NCI-H1694 treated with DMSO at 0.1 percent for 48 hours (cell line): ENCODE measurements at regions not wholly inside any gene's neighbourhood (a gene's known extent, or its start where the extent isn't known, plus 50 kb on each side); places are given as distances from the start of the nearest gene placed in this dataset.

Experiments used
- DNase-seq: peaks from one replicate; lab custom pipeline; 2025; lab: John Stamatoyannopoulos, UW

DNA sequence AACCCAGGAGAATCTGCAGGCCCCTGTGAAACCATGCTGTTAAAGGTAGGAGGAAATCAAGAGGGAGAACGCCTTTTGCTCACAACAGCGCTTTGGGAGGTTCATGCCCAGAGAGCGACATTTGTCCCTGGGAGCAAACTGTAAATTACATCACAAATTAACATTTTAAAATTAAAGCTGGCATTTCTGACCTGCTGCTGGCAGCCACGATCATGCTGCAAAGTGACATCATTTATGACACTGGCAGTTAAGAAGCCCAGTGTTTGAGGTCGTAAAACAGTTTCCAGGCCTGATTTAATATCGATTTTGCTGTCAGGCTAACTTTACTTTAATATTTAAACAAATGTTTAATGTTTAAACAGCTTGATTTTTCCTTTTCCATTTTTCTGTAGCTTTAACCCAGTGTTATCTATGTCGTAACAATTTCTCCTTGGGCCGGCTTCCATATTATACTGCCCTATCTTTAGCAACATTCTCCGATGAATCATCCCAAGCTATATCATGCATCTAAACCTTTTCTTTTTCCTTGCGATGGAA is 86.5 kb upstream of the NPVF start:
- no peak for DNase-seq

- DNase-seq, result no peak
These were observed 88.1 kb upstream of the NPVF start for GRCh38 chr7:25316366-25316765.

GRCh38 chr7:25318047-25318446 is 89.8 kb upstream of the NPVF start:
- no peak for DNase-seq

DNA sequence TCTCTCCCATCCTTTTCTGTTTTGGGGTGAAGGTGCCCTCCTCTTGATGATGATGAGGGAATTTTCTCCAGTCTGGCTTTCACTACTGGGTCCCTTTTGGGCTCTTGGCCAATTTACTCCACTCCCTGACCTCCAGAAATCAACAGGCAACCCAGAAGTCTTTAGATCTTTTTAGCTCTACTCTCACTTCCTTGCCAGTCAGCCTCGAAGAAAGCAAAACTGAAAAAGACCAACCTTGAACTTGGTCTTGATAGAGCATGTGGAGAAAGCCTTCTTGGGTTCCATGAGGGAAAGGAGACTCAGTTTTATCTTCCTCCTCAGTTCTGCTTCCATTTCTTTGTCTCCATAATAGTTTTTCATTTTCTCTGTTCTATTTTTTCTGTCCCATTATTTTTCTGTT is 91.4 kb upstream of the NPVF start:
- no peak for DNase-seq

DNA sequence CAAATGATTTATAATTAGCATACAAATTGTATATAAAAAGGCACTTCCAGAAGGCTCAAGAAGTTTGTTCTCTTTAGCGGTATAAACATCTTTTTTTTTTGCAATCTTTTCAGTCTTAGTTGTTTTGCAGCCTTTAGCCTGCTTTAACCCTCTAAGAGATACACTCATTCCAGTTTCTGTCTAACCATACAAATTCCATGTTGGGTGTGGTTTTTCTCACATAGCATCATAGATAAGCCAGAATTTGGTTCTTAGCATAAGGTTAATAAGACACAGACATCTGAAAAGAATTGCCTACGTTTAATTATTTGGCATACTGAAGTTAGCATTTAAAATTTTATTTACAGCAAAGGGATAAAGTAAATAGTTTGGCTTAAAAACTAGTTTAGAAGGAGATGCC is 92.5 kb upstream of the NPVF start:
- DNase-seq, result no peak

GRCh38 chr7:25321424-25321823 is 93.1 kb upstream of the NPVF start:
- DNase-seq, result no peak

- no peak for DNase-seq
These were observed 94.2 kb upstream of the NPVF start for GRCh38 chr7:25322473-25322872.

DNA sequence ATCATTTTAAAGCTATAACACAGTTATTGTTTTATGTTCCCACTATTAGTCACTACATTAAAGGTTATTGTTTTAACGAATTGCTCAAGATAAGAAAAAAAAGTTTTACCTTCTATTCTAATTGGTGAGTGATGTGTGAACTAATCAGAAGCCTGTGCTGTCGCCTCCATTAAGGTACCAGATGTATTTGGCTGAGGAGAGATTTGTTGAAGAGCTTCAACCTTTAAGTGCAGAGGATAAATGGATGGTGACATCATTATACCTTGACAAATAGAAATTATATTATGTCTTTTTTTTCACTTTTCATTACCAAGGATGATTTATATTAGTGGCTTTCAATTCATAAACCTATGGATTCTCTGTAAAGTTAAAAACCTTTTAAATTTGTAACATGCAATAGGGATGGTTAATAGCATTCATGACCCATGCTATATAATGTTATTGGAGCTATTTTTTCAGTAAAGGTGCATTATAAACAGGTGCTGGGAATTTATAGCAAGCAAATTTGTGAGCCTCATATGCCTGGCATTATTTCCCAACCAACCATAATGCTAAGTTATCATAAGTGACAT is 97.0 kb upstream of the NPVF start:
- DNase-seq, result no peak

DNA sequence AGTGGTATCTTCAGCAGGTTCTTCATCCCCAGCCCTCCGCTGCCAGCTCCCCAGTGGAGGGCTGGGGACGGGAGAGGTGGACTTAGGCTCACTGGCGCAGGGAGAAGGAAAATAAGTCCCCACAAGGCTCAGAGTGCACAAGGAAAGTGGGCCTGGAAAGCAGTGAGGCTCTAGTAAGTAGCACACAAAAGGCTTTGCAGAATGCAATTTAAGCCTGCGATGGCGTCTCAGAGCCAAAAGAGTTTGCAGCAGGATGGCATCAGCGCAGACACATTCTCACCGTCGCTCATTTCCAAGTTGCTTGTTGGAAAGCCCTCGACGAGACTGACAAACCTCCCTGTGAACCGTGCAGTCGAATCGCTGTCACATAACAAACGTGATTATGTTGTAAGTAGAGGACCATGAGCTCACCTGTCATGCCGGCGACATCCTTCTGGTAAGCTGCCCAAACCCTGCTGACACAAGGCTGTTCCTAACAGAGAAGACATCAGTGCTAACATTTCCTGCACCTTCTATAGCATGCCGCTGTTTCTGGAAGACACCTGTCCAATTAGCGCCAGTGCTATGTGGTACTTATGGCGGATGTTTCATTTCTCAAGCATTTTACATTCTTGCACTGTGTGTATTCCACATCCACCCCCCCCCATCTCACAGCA is 98.3 kb upstream of the NPVF start:
- DNase-seq, result no peak

DNA sequence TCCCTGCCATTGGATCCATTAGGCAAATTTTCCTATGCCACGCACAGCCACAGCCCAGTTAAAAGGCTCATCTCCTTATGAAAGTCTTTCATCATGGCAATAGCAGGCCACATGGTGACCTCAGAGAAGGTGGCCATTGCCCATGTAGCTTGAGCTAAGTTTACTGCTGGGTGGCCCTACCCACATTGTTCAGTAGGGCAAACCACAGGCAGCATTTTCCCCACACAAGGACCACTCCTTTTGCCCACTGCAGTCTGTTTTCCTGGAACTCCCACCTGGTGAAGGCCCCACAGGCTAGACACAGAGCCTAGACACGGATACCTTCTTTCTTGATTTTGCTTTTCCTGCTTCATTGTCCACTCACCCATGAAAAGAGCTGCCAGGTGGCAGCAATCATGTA is 101.5 kb upstream of the NPVF start:
- DNase-seq, result no peak

GRCh38 chr7:25333296-25333928 is 105.1 kb upstream of the NPVF start:
- DNase-seq, result no peak

- no peak for DNase-seq
These were observed 119.2 kb upstream of the NPVF start for GRCh38 chr7:25347360-25348066.

- DNase-seq, result no peak
These were observed 119.8 kb upstream of the NPVF start for GRCh38 chr7:25348104-25348503.

DNA sequence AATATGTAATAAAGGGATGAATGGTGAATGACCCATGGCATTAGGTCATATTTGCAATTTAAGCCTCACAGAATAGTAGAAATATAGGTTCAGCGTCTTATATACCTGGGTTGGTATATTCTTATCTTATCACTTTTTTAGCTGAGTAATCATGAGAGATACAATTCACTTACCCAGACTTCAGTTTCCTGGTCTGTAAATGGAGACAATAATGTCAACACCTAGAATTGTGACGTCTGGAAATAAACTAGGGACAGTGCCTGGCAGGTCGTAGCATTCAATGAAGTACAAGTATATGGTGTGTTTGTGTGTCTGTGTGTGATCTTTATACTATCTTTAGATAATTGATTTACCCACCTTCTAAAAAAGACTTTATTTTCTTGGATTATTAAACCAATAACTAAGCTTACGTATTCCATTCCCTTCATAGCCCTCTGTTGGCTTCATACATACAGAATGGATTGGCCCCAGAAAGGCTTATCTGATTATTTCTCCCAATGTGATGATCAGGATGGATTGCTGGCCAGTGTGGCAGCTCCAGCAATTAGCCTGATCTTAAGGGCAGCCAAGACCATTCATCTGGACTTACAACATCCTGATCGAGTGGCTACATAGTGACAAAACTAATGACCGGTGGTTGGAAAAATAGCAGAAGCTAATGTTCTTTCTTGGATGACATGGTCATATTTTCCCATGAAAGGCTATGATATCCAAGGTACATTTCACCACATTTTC is 121.2 kb upstream of the NPVF start:
- no peak for DNase-seq

GRCh38 chr7:25350041-25350440 is 121.8 kb upstream of the NPVF start:
- no peak for DNase-seq

DNA sequence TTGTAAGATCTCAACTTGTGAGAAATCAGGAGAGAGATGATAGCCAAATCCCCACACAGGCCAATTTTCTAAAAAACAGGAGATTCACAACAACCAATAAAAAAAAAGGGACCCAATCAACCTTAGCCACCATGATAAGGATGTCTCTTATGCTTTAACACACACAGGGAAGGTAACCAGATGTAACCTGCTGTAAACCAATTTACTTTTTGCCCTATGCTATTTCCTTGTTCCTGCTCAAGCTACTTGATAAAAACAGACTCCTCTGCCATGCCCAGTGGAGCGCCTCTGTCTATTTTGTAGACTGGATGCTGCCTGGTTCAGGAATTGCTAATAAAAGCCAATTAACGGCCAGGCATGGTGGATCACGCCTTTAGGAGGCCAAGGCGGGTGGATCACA is 123.5 kb upstream of the NPVF start:
- no peak for DNase-seq

GRCh38 chr7:25353196-25353595 is 124.9 kb upstream of the NPVF start:
- no peak for DNase-seq

GRCh38 chr7:25353732-25354131 is 125.4 kb upstream of the NPVF start:
- no peak for DNase-seq

- DNase-seq, result no peak
These were observed 128.4 kb upstream of the NPVF start for GRCh38 chr7:25356534-25357151.

- no peak for DNase-seq
These were observed 130.6 kb upstream of the NPVF start for GRCh38 chr7:25358926-25359325.

- DNase-seq, result peak; percentile 83
These were observed 131.3 kb upstream of the NPVF start for GRCh38 chr7:25359471-25360059.
